GM21390 (cell line): ENCODE measurements at regions not wholly inside any gene's neighbourhood (a gene's known extent, or its start where the extent isn't known, plus 50 kb on each side); places are given as distances from the start of the nearest gene placed in this dataset.
A peak's percentile ranks its signal among the peaks of the same experiment; 100 is the strongest.
"Not testable (repeated sequence)": the region's sequence is repeated elsewhere in the genome, so short reads cannot be mapped to it uniquely, and the experiment has no call there.

Experiments used
- ATAC-seq: cut with Tn5 transposase; IDR thresholded peaks from one replicate; pipeline ENCODE4 v1.9.1; 2021; ENCODE audit not compliant: unreplicated experiment

DNA sequence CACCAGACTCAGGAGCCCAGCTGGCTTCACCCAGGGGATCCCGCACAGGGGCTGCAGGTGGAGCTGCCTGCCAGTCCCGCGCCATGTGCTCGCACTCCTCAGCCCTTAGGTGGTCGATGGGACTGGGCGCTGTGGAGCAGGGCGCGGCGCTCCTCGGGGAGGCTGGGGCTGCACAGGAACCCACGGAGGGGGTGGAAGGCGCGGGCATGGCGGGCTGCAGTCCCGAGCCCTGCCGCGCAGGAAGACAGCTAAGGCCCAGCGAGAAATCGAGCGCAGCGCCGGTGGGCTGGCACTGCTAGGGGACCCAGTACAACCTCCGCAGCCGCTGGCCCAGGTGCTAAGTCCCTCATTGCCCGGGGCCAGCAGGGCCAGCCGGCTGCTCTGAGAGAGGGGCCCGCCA, 202.9 kb downstream of the SPANXN4 start:
- not testable (repeated sequence) for ATAC-seq

GRCh38 chrX:143206966-143207365, 181.2 kb downstream of the SPANXN4 start:
- ATAC-seq, result no peak

DNA sequence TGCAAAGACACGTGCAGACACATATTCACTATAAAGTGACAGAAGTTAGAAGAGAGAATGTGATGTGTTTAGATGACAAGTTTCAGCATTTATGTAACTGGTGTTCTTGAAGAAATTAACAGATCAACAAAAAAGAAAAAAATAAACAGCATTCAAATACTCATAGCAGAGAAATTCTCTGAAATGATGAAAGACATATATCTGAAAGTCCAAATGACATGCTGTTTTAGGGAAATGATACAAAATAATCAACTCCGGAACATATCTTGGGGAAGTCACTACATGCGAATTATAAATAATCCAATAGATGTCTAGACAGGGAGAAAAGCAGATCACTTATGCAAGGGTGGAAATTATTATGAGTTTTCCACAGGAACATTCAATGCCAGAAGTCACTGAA, 146.0 kb downstream of the SPANXN4 start:
- ATAC-seq, result no peak

GRCh38 chrX:143165778-143166177, 140.1 kb downstream of the SPANXN4 start:
- ATAC-seq, result peak; percentile 65

DNA sequence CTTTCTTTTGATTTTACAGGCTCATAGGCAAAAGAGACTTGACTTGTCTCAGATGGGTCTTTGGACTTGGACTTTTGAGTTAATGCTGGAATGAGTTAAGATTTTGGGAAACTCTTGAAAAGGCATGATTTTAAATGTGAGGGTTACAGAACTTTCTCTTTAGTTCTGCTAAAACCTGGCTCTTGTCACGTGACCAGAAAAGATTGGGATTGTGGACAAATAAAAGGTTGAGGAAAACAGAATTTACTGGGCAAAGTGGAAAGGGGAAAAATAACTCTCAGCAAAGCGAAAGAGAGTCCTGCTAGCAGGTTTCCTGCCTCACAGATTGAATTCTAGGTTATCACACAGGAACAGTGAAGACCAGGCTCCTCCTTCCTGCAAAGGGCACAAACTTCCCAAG, 114.0 kb downstream of the SPANXN4 start:
- no peak for ATAC-seq

- no peak for ATAC-seq
These were observed 95.7 kb downstream of the SPANXN4 start for GRCh38 chrX:143121477-143121876.

DNA sequence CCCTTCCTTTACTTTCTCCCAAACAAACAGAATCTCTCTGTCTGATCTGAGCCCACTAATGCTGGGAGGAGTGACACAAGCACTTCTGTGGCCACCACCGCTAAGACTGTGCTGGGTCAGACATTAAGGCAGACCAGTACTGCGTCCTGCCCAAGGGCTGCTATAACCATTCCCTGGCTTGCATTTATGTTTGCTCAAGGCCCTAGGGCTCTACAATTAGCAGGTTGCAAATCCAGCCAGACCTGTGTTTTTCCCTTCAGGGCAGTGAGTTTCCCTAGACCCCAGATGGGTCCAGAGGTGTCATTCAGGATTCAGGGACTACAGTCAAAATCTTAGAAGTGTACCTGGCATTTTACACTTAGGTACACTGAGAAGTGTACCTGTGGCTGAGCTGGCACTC, 89.7 kb downstream of the SPANXN4 start:
- ATAC-seq, result no peak

DNA sequence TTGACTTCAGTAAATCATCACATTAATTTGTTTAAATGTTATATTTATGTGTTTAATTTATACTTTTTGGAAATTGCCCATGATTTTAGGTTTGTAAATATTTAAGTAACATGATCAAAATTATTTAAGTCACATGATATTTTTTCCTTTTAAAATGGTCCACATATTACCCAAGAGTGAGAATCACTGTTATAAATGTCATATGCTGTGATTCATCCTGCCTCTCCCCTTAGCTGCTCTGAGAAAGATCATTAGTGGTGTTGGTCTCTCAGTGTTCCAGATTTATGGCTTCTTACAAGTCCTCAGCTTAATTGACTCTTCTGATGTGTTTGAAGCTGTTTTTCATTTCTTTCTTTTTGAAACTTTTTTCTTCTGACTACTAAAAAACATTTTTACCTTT, 70.1 kb downstream of the SPANXN4 start:
- ATAC-seq, result no peak

- ATAC-seq, result no peak
These were observed 69.6 kb downstream of the SPANXN4 start for GRCh38 chrX:143095321-143095720.

DNA sequence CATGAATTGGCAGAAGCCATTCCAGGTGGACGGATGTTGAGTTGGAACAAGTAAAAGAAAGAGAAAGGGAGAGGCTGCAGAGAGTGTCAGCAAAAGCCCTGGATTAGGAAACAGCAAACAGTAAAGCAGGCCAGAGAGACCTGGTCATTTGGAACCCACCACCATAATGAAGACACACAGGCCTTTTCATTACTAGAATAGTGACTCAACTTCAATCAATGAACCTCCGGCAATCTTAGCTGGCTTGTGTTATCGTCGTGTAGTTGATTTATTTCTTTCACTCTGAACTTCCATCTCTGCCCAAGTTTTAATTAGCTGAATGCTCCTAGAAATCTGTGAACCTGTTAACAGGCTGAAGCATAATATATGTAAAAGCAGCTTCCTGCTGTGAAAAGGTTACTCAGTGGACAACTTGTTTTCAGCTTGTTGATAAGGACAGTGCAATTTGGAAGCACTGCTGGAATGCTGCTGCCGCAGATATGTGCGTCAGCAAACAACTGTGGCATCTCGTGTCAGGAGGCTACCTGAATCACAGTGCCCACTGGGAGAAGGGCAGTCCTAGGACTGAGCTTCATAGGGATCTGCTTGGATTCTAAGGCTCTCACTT, 68.8 kb downstream of the SPANXN4 start:
- no peak for ATAC-seq
